ENCODE measurements at regions not wholly inside any gene's neighbourhood (a gene's known extent, or its start where the extent isn't known, plus 50 kb on each side); places are given as distances from the start of the nearest gene placed in this dataset.
"Not testable (repeated sequence)": the region's sequence is repeated elsewhere in the genome, so short reads cannot be mapped to it uniquely, and the experiment has no call there.

GRCh38 chr6:113662688-113663333 is 194.3 kb upstream of the MARCKS start:
- DNase-seq: no peak

DNA sequence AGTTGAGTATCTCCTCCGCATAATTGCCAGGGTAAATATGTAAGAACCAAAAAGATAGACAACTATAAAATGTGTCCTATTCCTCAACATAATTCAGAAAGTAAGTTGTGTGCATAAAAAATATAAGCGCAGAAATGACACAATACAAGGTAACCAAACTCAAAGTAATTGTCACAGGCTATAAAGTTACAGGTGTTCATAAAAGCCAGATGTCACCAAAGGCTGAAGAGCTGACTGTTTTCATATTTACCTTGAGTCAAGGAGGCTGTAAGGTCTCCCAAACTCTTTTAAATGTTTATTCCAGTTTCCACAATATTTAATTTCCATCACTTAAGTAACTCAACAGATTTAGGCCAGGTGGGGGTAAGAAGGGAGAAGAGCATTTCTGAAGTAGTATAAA is 192.2 kb upstream of the MARCKS start:
- no peak for DNase-seq

- peak in 1 of 2 donors; percentile 52 for DNase-seq
Measured at GRCh38 chr6:113668641-113669408, 188.3 kb upstream of the MARCKS start.

DNA sequence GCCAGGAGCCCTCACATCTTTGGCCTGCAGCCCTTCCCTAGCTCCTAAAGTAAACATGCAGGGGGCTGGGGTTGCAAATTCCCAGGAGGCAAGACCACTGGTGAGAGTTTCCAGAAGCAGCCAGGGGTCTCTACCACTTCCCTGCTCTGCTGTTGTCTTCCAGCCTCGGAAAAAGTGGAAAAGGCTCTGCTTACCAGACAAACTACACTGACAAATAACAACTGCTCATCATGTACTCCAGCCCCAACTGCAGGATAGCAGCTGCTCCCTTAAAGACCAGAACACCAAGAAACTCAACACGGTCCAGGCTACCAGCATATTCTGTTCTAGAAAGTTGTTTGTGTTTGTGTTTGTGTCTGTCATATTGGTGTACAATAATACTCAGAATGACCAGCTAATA is 187.5 kb upstream of the MARCKS start:
- DNase-seq: no peak

GRCh38 chr6:113671421-113671820 is 185.7 kb upstream of the MARCKS start:
- DNase-seq: no peak

- DNase-seq: no peak
Measured at GRCh38 chr6:113672491-113673149, 184.5 kb upstream of the MARCKS start.

DNA sequence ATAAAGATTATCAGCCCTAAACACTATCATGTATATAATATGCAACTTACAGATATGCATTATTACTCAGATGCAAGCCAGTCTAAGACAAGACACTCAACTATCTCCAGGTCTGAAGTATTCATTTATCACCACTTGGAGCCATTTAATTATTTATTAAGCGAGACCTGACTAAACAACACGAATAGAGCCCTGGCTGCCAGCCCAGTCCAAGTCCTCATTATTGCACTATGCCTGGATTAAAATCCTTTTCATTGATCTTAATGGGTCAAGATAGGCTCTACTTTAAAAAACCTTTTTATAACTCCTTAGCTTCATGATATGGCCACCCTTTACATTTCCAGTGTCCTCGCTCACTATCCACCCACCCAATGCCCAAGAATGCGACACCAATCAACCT is 183.1 kb upstream of the MARCKS start:
- DNase-seq: no peak

DNA sequence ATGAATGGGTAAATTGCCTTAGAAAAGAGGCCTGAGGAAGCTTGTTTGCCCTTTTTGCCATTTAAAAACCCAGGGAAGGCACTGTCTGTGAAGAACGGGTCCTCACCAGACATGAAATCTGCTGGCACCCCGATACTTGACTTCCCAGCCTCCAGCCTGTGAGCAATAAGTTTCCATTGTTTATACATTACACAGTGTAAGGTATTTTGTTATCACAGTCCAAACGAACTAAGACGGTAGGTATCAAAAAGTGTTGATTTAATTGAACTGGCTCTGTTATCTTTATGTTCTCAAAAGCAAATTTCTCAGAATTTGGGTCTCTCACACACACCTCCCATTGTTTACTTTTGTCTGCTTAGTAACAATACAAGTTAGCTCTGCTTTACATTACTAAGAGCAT is 181.1 kb upstream of the MARCKS start:
- DNase-seq: no peak

DNA sequence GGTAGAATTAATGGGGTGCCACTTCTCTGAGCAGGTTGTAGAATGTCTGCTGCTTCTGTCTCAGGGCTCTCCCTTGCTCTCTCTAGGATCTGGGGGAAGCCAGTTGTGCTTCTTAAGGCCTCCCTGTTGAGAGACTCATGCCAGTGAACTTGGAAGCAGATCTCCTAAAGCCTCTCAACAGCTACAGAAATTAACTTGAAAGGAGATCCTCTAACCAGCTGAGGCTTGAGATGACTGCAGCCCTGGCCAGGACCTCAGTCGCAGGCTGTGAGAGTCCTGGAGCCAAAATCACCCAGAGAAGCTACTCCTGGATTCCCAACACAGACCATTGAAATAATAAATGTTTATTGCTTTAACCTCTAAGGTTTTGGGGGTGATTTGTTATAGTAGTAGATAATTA is 180.2 kb upstream of the MARCKS start:
- no peak for DNase-seq

DNA sequence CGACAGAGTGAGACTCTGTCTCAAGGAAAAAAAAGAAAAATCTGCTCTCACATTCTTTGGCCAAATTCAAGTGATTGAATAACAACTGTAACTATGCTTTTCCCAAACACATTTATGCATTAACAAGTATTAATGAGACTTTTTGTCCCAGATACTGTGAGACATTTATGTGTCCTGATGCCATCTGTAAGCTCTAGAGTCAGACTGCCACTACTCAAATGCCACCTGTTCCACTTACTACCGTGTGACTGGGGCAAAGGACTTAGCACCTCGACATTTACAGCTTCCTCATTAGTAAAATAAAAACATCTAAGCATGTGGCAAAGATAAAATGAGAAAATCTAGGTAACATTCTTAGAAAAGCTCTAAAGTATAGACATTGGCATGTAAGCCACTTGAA is 178.1 kb upstream of the MARCKS start:
- no peak for DNase-seq

DNA sequence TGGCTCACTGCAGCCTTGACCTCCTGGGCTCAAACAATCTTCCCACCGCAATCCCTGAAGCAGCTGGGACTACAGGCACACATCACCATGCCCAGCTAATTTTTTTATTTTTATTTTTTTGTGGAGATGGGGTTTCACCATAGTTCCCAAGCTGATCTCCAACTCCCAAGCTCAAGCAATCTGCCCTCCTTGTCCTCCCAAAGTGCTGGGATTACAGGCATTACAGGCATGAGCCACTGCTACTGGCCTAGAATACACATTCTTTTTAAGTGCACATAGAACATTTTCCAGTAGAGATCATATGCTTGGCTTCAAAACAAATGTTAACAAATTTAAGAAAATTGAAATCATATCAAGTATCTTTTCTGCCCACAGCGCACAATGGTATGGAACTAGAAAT is 176.8 kb upstream of the MARCKS start:
- DNase-seq: no peak

DNA sequence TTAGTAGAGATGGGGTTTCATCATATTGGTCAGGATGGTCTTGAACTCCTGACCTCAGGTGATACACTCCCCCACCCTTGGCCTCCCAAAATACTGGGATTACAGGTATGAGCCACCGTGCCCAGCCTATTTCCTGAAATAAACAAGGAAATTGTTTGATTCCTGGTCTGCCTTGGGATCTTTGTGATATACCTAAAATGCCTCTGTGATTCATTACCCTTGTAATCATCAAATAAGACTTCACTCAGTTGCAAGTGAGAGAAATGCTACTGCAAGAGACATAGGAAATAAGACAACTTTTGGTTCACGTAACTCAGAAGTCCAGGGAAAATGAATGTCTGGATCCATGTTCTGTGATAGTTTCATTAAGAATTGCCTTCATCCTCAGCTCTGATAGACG is 173.2 kb upstream of the MARCKS start:
- DNase-seq: no peak

GRCh38 chr6:113684382-113684901 is 172.7 kb upstream of the MARCKS start:
- no peak for DNase-seq

GRCh38 chr6:113686049-113686448 is 171.1 kb upstream of the MARCKS start:
- DNase-seq: no peak

DNA sequence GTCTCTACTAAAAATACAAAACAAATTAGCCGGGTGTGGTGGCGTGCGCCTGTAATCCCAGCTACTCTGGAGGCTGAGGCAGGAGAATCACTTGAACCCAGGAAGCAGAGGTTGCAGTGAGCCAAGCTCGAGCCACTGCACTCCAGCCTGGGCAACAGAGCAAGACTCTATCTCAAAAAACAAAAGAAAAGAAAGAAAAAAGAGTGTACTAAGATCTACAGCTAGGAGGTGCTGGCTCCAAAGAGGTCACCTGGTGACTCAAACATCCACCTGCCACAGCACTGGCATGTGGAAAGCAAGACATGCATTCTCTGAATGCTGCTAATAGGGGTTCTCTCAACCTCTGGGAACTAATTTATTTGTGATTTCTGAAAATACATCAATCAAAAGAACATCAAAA is 167.5 kb upstream of the MARCKS start:
- not testable (repeated sequence) for DNase-seq

DNA sequence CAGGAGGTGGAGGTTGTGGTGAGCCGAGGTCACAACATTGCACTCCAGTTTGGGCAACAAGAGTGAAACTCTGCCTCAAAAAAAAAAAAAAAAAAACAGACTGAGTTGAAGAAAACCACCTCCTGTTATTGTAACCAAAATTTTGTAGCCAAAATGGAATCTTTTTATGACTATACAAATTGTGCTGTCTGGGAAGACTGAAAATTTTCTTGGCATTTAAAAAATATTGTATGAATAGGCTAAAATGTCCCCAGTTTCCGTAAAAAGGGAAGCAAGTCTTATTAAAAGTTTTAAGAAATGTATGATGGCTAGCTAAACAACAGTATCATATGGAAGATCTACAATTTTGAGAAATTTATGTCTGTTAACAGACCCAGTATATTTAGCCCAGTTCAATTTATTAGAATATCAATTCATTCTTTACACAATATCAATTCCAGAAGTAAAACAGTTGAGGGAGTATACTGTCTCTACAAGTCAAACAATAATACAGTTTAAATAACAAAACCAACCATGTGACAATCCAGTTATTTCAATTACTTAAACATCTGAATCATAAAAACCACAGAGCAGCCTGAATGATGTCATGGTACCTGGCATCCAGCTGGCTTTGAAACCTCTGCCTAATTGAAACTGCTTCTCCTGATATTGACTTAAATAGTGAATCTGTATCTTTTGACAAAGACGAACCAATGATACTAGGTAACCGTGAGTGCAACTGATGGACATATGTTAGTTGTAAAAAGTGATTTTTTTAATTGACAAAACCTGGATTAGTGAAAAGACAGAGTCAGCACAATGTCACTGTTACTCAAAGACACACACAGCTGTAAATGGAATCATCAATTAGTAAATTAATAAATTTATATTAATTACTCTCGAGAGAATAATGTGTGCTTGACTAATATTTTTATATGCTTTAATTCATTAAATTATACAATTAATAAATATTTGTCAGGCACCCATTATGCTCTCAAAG is 166.6 kb upstream of the MARCKS start:
- peak; percentile 59 to 64 for DNase-seq

- DNase-seq: no peak
Measured at GRCh38 chr6:113691260-113691656, 165.9 kb upstream of the MARCKS start.

DNA sequence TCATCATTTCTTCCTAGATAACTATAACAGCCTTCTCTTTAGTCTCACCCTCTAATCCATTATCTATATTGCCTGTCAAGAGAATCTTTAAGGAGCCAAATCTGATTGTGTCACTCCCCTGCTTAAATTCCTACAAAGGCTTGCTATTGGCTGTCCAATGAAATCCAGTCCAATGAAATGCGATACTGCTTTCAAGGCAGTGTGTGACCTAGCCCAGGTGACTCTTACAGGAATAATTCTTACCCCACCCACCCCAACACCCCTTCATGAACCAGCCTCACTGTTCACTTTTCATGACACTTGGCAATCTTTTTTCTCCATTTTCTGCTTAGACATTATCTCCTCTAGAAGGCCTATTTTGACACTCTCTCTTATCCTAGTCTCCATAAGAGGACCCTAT is 163.3 kb upstream of the MARCKS start:
- DNase-seq: no peak

- no peak for DNase-seq
Measured at GRCh38 chr6:113694278-113695077, 162.7 kb upstream of the MARCKS start.

GRCh38 chr6:113695516-113695915 is 161.6 kb upstream of the MARCKS start:
- DNase-seq: peak; percentile 76 to 90

- peak; percentile 79 to 91 for DNase-seq
Measured at GRCh38 chr6:113696960-113697359, 160.2 kb upstream of the MARCKS start.

Measured in inflammatory macrophage treated with lipopolysaccharide for 1 hour (primary cell).